ENCODE measurements at regions not wholly inside any gene's neighbourhood (a gene's known extent, or its start where the extent isn't known, plus 50 kb on each side); places are given as distances from the start of the nearest gene placed in this dataset.

- Histone ChIP-seq H3K27me3 (ENCODE audit: insufficient read depth, low read length) (peaks cover 4% of the 10 kb centered on the region; the same call in 1 of the 2 replicates), H3K9ac (ENCODE audit: low read length) (no peak overlapping the region), H3K9me3 (ENCODE audit: control insufficient read depth in 1 of 2, insufficient read depth in 1 of 2, low read depth in 1 of 2, low read length in 2 of 2) (no peaks in the 10 kb centered on the region), H3K27ac (ENCODE audit: low read depth, low read length) (no peak overlapping the region), H4K20me1 (ENCODE audit: insufficient read depth) (no peaks in the 10 kb centered on the region), H3K79me2 (ENCODE audit: insufficient read depth, low read length) (no peaks in the 10 kb centered on the region), H3K9me2 (ENCODE audit: insufficient read depth) (no peaks in the 10 kb centered on the region), H3K4me2 (ENCODE audit: low read length) (no peak overlapping the region), H3K36me3 (ENCODE audit: control insufficient read depth in 1 of 2, insufficient read depth in 2 of 2, low read length in 2 of 2) (no peaks in the 10 kb centered on the region), H3K4me1 (ENCODE audit: control insufficient read depth in 1 of 2, insufficient read depth in 2 of 2, low read length in 2 of 2) (no peaks in the 10 kb centered on the region), H3K4me3 (replicated peaks in 1 of 2; ENCODE audit: low read depth in 1 of 2, low read length in 2 of 2) (no peak overlapping the region), H2AFZ (ENCODE audit: low read depth, low read length, poor library complexity, severe bottlenecking) (no peak overlapping the region)
- BruUV-seq (replicated peaks), result no TSS peak
- intact Hi-C loops (cut with micrococcal nuclease), result no loop called here
- RAD21 ChIA-PET (ENCODE audit: low non-redundant PET in 1 of 2, low total read pairs in 2 of 2, uncharacterized antibody in 2 of 2, unreplicated experiment in 2 of 2), result no interaction called here
- TF ChIP-seq TCF7L2 (IDR thresholded peaks at IDR 0.05; ENCODE audit: borderline replicate concordance, extremely low read depth, insufficient read depth, insufficient read length), result no peak
- no peak for TF ChIP-seq ELF1 (IDR thresholded peaks at IDR 0.05; ENCODE audit: borderline replicate concordance, low read depth)
- TF ChIP-seq REST (IDR thresholded peaks at IDR 0.05; ENCODE audit: low read depth), result no peak
- no peak for TF ChIP-seq SIN3A (IDR thresholded peaks at IDR 0.05; ENCODE audit: low read depth)
- DNase-seq (ENCODE audit: low read depth, low spot score) (no peak), ATAC-seq (no peak)
- CTCF ChIA-PET, result no interaction called here
- POLR2A ChIA-PET, result no interaction called here
These were observed 164.5 kb upstream of the POU2AF2 start for GRCh38 chr11:111081021-111081511.
